T-helper 1 cell treated with Interleukin-12 subunit alpha and Interleukin-12 subunit beta and Interleukin-4 antibody, amounts not matched to agents 30 μg/mL and 1 μg/mL, for 36 hours (primary cell): ENCODE measurements at regions not wholly inside any gene's neighbourhood (a gene's known extent, or its start where the extent isn't known, plus 50 kb on each side); places are given as distances from the start of the nearest gene placed in this dataset.
"Not testable (repeated sequence)": the region's sequence is repeated elsewhere in the genome, so short reads cannot be mapped to it uniquely, and the experiment has no call there.

Experiments
- H3K27ac Mint-ChIP-seq: one replicate; pipeline ENCODE4 v1.8.0; 2021; ENCODE audit warnings: mild to moderate bottlenecking, mixed read lengths
- H3K27me3 Mint-ChIP-seq: one replicate; pipeline ENCODE4 v1.8.0; 2021; ENCODE audit warnings: low read depth, mixed read lengths
- H3K36me3 Mint-ChIP-seq: one replicate; pipeline ENCODE4 v1.8.0; 2021; ENCODE audit warnings: low read depth, mixed read lengths
- H3K4me1 Mint-ChIP-seq: one replicate; pipeline ENCODE4 v1.8.0; 2021; ENCODE audit warnings: low read depth, mixed read lengths
- H3K4me3 Mint-ChIP-seq: one replicate; pipeline ENCODE4 v1.8.0; 2021; ENCODE audit warnings: mild to moderate bottlenecking, moderate library complexity, mixed read lengths
- H3K9me3 Mint-ChIP-seq: one replicate; pipeline ENCODE4 v1.8.0; 2021; ENCODE audit warnings: mixed read lengths

- Mint-ChIP-seq H3K4me3 (no peak overlapping the region), H3K36me3 (no peaks in the 10 kb centered on the region), H3K9me3 (peaks cover 18% of the 10 kb centered on the region), H3K27me3 (no peaks in the 10 kb centered on the region), H3K27ac (no peak overlapping the region), H3K4me1 (no peaks in the 10 kb centered on the region)
These were observed 117.9 kb downstream of the MYCN start for GRCh38 chr2:16058256-16058655.

- Mint-ChIP-seq H3K27ac (no peak overlapping the region), H3K9me3 (peaks cover 16% of the 10 kb centered on the region), H3K4me3 (no peak overlapping the region), H3K36me3 (no peaks in the 10 kb centered on the region), H3K4me1 (no peaks in the 10 kb centered on the region), H3K27me3 (no peaks in the 10 kb centered on the region)
These were observed 117.3 kb downstream of the MYCN start for GRCh38 chr2:16057661-16058060.

GRCh38 chr2:16055848-16056580 lies 115.7 kb downstream of the MYCN start:
- H3K27ac Mint-ChIP-seq: no peak overlapping the region
- H3K4me1 Mint-ChIP-seq: no peaks in the 10 kb centered on the region
- H3K27me3 Mint-ChIP-seq: no peaks in the 10 kb centered on the region
- no peaks in the 10 kb centered on the region for H3K36me3 Mint-ChIP-seq
- H3K4me3 Mint-ChIP-seq: no peak overlapping the region
- H3K9me3 Mint-ChIP-seq: peaks cover under 1% of the 10 kb centered on the region

GRCh38 chr2:16053437-16054257 lies 113.3 kb downstream of the MYCN start:
- Mint-ChIP-seq H3K27me3 (no peaks in the 10 kb centered on the region), H3K27ac (no peak overlapping the region), H3K4me3 (no peak overlapping the region)

GRCh38 chr2:16052571-16053052 lies 112.3 kb downstream of the MYCN start:
- H3K4me3 Mint-ChIP-seq, H3K36me3 Mint-ChIP-seq, H3K4me1 Mint-ChIP-seq, H3K9me3 Mint-ChIP-seq, H3K27ac Mint-ChIP-seq, H3K27me3 Mint-ChIP-seq: not testable (repeated sequence)

More at GRCh38 chr2:16053437-16054257, 113.3 kb downstream of the MYCN start:
- H3K36me3 Mint-ChIP-seq: no peaks in the 10 kb centered on the region
- H3K9me3 Mint-ChIP-seq: no peaks in the 10 kb centered on the region
- H3K4me1 Mint-ChIP-seq: no peaks in the 10 kb centered on the region

GRCh38 chr2:16051841-16052564 lies 111.7 kb downstream of the MYCN start:
- H3K4me3 Mint-ChIP-seq: no peak overlapping the region
- H3K27me3 Mint-ChIP-seq: no peaks in the 10 kb centered on the region
- no peaks in the 10 kb centered on the region for H3K9me3 Mint-ChIP-seq
- H3K27ac Mint-ChIP-seq: no peak overlapping the region
- H3K4me1 Mint-ChIP-seq: no peaks in the 10 kb centered on the region
- H3K36me3 Mint-ChIP-seq: no peaks in the 10 kb centered on the region

GRCh38 chr2:16050908-16051489 lies 110.6 kb downstream of the MYCN start:
- H3K4me3 Mint-ChIP-seq: no peak overlapping the region
- no peaks in the 10 kb centered on the region for H3K9me3 Mint-ChIP-seq
- H3K4me1 Mint-ChIP-seq: no peaks in the 10 kb centered on the region

GRCh38 chr2:16050261-16050907 lies 110.0 kb downstream of the MYCN start:
- H3K4me1 Mint-ChIP-seq: no peaks in the 10 kb centered on the region
- H3K9me3 Mint-ChIP-seq: no peaks in the 10 kb centered on the region
- H3K27me3 Mint-ChIP-seq: no peaks in the 10 kb centered on the region
- H3K36me3 Mint-ChIP-seq: no peaks in the 10 kb centered on the region
- no peak overlapping the region for H3K4me3 Mint-ChIP-seq
- no peak overlapping the region for H3K27ac Mint-ChIP-seq

More at GRCh38 chr2:16050908-16051489, 110.6 kb downstream of the MYCN start:
- Mint-ChIP-seq H3K27me3 (no peaks in the 10 kb centered on the region), H3K36me3 (no peaks in the 10 kb centered on the region), H3K27ac (no peak overlapping the region)

- H3K27ac Mint-ChIP-seq: no peak overlapping the region
- no peaks in the 10 kb centered on the region for H3K4me1 Mint-ChIP-seq
- H3K4me3 Mint-ChIP-seq: no peak overlapping the region
- no peaks in the 10 kb centered on the region for H3K27me3 Mint-ChIP-seq
- no peaks in the 10 kb centered on the region for H3K36me3 Mint-ChIP-seq
- no peaks in the 10 kb centered on the region for H3K9me3 Mint-ChIP-seq
These were observed 109.1 kb downstream of the MYCN start for GRCh38 chr2:16049406-16049805.

- Mint-ChIP-seq H3K27me3 (no peaks in the 10 kb centered on the region), H3K4me3 (no peak overlapping the region), H3K9me3 (no peaks in the 10 kb centered on the region), H3K27ac (no peak overlapping the region), H3K36me3 (no peaks in the 10 kb centered on the region), H3K4me1 (no peaks in the 10 kb centered on the region)
These were observed 108.1 kb downstream of the MYCN start for GRCh38 chr2:16048466-16048865.

GRCh38 chr2:16047701-16048100 lies 107.4 kb downstream of the MYCN start:
- Mint-ChIP-seq H3K27ac (no peak overlapping the region), H3K36me3 (no peaks in the 10 kb centered on the region), H3K9me3 (no peaks in the 10 kb centered on the region), H3K4me3 (no peak overlapping the region), H3K27me3 (no peaks in the 10 kb centered on the region), H3K4me1 (no peaks in the 10 kb centered on the region)

GRCh38 chr2:16046649-16047048 lies 106.3 kb downstream of the MYCN start:
- H3K27ac Mint-ChIP-seq: no peak overlapping the region
- no peaks in the 10 kb centered on the region for H3K36me3 Mint-ChIP-seq
- no peaks in the 10 kb centered on the region for H3K27me3 Mint-ChIP-seq
- H3K4me1 Mint-ChIP-seq: no peaks in the 10 kb centered on the region
- no peaks in the 10 kb centered on the region for H3K9me3 Mint-ChIP-seq
- H3K4me3 Mint-ChIP-seq: no peak overlapping the region

GRCh38 chr2:16045653-16046352 lies 105.5 kb downstream of the MYCN start:
- no peak overlapping the region for H3K27ac Mint-ChIP-seq
- no peak overlapping the region for H3K4me3 Mint-ChIP-seq
- H3K27me3 Mint-ChIP-seq: no peaks in the 10 kb centered on the region
- no peaks in the 10 kb centered on the region for H3K4me1 Mint-ChIP-seq
- H3K36me3 Mint-ChIP-seq: no peaks in the 10 kb centered on the region
- H3K9me3 Mint-ChIP-seq: no peaks in the 10 kb centered on the region
